ENCODE measurements at regions not wholly inside any gene's neighbourhood (a gene's known extent, or its start where the extent isn't known, plus 50 kb on each side); places are given as distances from the start of the nearest gene placed in this dataset.

DNA sequence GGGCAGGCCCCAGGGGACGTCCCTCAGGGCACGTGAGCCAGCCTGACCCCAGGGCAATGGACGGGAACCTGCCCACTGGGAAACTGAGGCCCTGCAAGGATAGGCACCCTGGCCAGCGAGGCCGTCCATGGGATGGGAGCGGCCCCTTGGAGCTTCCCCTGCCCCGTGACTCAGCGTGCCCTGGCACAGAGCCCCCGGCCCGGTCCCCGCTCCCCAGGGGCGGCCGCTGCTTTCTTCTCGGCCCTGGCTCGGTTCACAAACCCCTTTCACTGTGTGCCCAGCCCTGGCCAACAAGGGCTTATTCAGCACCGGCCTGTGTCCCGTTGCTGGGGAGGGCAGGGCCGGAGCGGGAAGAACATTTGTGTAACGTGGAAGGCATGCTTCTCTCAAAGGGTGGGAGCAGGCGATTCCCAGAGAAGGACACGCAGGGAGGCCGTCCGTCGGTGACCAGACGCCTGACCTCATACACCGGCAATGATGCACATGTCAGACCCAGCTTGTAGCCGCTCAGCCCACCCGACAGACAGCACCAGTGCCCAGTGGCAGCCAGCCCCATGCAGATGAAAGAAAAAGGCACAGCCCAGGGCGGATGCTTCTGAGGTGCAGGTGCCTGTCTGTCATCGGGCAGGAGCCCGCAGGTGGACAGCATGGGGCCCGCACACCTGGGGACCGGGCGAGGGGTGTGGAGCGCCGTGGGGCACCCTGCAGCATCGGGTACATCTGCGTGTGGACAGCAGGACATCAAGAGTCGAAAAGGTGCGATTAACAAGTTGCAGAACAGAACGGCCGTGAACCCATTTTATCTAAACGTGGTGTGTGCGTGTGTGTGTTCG lies 94.5 kb downstream of the PDGFA start:
- DNase-seq = no peak

DNA sequence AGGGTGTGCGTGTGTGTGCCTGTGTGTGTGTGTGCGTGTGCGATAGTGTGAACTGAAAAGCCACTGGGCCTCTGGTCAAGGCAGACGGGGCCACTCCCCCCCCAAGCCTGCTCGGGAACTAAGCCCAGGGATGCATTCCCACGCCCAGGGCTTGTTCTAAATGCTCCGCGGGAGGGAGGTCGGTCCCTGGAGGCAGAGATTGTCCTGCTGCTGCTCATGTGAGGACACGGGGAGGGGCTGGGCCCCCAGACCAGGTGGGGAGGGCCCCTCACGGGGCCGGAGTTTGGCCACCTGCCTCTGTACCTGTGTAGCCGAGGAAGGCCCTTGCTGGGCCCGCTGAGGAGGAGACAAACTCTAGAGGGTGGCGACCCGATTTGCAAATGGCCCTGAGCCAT lies 93.9 kb downstream of the PDGFA start:
- no peak for DNase-seq

DNA sequence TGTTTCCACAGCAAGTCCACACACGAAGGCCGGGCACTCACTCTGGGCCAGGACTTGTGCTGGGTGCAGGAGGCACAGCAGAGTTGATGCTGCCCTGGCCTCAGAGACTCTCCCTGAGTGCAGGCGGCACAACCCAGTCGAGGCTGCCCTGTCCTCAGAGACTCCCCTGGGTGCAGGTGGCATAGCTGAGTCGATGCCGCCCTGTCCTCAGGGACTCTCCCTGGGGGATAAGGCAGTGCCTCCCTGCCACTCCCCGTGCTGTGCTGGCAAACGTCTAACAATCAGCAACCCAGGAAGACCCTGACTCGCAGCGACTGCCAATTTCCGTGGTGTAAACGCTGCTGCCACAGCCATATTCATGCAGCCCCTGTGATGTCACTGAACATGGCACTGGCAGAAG lies 93.1 kb downstream of the PDGFA start:
- DNase-seq = no peak

DNA sequence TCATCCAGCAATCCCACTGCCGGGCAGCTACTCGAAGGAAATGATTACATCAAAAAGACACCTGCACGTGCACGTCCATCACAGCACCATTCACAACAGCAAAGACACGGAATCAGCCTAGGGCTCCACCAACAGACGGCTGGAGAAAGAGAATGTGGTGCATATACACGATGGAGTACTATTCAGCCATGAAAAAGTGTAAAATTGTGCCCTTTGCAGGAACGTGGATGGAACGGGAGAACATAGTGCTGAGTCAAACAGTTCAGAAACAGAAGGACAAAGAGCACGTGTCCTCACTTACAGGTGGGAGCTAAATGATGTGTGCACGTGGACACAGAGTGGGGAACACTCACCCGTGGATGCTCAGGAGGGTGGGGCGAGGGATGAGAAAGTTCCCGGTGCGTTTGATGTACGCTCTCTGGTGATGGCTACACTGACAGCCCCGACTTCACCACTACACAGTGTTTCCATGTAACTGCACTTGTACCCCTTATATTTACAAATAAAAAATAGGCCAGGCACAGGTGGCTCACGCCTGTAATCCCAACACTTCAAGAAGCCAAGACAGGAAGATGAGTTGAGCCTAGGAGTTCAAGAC lies 92.0 kb downstream of the PDGFA start:
- no peak for DNase-seq

DNA sequence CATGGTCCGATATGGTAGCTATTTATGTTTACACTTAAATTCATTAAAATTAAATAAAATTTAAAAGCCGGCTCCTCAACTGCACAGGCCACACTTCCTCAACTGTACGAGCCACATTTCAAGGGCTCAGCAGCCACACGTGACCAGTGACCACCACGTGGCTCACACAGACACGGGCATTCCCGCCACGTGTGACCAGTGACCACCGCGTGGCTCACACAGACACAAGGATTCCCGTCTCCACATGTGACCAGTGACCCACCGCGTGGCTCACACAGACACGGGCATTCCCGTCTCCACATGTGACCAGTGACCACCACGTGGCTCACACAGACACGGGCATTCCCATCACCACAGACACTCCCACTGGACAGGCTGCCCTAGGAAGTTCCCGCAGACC lies 91.3 kb downstream of the PDGFA start:
- DNase-seq = no peak

DNA sequence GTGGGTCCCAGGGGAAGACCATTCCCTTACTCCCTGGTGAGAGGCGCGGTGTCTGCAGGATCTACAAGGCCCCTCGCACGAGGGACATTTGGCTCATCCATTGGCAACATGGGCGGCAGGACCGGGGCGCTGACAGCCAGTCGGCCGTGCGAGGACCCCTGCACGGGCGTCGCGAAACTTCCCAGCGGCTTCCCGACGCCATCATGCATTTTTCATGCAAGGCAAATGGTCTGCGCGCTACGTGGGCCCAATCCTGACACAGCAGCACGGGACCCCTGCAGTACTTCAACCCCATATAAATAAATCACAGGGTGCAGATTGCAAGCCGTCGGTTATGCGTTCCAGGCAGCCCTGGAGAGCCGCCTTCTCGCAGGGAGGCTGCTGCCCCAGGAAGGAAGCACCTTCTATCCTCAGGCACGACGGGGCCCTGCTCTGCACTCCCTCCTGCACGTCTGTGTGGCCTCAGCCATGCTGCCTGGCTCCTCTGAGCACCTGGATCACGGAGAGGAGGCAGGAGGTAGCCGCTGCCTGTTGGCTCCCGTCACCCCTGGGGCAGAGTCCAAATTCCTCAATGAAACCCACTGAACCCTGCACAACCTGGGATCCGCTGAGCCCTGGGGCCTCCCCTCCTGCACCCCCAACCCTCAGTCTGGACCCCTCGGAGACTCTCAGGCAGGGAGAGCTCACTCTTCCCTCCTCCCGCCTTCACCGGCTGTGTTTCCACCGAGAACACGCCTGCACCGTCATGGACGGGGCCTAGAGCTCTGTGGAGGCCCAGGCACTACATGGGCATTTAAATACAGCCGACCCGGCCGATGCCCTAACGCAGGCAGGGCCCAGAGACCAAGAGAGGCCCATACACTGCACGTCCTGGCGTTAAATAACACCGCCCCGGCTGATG lies 90.5 kb downstream of the PDGFA start:
- DNase-seq = no peak

DNA sequence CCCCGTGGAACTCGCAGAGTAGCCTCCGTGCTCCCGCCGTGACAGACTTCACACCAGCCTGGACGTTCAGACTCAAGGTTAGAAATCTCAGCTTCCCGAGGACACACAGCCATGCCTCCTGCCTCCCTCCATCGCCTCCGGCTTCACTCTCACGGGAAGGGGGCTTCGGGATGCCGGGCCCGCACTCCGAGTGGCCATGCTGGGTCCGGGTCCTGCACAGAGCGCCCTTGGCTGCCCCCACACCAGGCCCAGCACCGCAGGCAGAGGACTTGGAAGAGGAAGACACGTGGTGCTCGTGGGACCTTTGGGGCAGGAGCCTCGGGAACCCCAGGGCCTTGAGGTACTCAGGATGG lies 89.8 kb downstream of the PDGFA start:
- DNase-seq = no peak

DNA sequence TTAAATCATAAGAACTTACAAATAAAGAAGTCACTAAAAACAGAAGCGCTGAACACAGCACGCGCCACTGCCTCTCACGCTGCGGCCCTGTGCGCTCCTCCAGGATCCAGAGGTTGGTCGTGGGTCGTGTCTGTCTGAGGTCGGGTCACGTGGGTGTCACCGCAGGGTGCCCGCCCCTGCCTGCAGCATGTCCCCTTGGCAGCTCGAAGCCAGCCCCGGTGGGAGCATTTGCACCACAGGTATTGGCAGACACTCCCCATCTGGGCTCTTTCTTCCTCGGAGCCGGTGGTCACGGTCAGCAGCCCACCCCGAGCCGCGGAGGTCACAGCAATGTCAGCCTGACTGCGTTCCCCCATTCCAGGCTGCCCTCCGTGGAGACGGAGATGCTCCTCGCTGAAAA lies 88.6 kb downstream of the PDGFA start:
- no peak for DNase-seq

DNA sequence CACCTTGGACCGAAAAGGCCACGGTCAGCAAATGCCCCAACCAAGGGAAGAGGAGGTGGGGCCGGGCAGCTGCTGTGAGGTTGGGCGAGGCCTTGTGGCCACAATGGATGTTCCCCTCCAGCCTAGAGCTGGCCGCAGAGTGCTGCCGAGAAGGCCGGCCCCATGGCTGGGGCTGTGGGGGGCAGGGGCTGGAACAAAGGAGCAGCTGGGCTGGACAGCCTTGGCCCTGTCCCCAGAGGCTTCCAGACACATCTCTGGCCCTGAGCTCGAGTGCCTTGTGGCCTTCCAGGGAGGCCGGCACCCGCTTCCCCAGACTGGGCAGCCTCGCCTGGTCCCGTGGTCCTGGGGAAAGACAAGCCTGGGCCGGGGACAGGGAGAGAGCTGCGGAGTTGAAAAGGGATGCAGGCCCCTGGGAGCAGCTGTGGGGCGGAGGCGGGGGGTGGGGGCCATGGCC lies 88.0 kb downstream of the PDGFA start:
- DNase-seq = no peak

DNA sequence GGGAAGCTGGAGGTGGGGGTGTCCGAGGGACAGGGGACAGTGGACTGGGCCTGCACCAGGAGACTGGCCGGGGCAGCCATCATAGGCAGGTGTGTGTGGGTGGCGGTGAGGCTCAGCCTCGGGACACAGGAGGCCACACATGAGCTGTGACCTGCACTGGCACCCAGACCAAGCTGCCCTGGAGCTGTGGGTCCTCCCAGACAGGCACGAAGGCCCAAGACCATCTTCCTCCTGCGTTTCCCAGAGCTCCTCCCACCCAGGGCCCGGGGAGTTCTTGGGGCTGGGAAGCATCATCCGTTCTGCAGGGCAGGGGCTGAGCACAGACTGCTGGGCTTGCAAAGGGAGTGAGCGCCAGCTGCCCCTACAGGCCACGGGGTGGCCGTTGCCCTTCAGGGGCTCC lies 87.4 kb downstream of the PDGFA start:
- no peak for DNase-seq

DNA sequence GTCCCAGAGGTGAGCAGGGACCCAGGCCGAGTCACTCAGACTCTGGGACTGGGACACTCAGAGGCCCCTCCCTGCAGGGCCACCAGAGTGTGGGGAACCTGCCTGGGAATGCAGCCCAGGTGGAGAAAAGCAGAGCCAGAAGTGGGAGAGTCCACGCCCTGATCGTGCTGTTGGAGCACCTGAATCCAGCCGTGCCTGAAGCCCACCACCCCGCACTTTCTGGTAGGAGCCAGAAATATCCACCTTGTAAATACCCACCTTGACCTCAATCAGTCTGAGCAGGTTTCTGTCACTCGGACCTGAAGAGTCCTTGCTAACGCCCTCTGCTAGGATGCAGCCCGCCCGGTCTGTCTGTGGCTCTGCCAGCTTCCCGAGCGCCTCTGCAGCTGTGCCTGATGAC lies 86.7 kb downstream of the PDGFA start:
- DNase-seq = no peak

DNA sequence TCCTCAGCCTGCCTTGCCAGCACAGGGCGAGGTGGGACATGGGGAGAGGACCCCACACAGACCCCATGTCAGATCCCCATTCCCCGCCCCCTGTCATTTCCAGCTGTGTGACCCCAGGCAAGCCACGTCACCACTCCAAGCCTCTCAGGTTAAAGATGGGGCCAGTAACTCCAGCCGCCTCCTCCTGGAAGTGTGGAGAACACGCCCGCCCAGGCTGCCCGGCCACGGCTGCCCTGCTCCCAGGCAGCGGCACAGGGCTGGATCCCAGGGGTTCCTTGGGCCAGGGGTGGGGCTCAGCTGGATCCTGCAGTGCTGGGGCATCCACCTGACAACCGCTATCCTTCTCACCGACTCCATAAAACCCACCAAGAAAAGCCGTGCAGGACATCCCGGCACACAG lies 86.1 kb downstream of the PDGFA start:
- DNase-seq = no peak

DNA sequence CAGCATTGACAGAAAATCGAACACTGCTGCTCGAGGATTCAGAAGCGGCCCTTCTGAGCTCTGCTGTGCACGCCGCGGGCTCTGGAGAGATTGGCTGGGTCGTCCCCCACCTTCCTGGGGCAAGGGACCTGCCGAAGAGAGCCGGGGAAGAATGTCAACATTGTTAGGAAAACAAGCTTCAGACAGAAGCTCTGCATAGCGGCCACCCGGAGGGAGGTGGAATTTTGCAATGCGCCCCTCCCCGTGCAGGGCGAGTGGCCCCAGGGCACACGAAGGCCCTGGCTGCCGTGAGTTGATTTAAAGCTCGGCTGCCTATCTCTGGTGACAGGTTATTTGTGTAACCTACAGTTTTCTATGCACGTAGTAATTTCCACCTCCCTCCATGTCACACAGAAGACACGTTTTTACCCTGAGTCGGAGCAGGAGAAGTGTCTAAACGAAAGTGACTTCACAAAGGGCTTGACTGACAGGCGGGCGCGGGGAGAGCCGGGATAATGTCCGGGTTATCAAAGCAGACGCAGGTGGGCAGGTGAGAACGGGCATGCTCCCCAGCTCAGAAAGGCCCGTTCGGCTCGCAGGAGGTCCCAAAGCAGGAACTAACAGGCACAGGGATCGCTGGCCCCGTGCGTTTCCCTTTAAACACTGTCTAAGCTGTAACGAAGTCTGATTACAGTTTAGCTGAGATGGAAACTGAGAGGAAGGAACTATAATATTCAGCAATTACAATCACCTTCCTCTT lies 84.6 kb downstream of the PDGFA start:
- no peak for DNase-seq

DNA sequence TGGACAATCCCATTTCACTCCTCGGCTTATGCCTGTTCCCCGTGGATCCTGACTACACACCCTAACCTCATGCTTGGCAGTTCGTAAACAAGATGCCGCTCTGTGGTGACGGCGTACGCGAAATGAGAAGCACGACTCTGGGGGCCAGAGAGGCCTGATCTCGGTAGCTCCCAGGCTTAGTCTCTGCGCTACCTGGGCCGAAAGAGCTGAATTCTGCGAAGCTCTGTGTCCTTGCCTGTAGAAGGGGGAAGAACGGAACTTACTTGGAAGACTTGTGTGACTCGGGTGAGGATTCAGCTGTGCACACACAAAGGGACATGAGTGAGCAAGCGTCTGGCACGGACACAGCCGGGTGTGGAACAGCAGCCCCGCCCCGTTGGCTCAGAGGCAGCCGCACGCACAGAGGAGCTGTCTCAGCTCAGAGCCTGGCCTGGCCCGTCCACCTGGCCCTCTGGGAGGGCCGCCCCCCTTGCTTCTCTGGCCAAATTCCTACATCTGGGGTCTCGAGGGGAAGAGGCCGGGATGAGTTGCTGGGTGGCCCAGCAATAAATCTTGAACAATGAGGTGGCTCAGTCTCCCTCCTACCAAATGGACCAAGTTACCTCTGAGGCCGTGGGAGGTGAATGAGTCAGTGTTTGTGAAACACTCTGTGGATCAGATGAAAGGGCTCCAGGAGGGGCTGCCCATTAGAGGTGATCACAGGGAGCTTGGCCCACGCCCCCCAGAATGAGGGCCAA lies 83.8 kb downstream of the PDGFA start:
- no peak for DNase-seq

DNA sequence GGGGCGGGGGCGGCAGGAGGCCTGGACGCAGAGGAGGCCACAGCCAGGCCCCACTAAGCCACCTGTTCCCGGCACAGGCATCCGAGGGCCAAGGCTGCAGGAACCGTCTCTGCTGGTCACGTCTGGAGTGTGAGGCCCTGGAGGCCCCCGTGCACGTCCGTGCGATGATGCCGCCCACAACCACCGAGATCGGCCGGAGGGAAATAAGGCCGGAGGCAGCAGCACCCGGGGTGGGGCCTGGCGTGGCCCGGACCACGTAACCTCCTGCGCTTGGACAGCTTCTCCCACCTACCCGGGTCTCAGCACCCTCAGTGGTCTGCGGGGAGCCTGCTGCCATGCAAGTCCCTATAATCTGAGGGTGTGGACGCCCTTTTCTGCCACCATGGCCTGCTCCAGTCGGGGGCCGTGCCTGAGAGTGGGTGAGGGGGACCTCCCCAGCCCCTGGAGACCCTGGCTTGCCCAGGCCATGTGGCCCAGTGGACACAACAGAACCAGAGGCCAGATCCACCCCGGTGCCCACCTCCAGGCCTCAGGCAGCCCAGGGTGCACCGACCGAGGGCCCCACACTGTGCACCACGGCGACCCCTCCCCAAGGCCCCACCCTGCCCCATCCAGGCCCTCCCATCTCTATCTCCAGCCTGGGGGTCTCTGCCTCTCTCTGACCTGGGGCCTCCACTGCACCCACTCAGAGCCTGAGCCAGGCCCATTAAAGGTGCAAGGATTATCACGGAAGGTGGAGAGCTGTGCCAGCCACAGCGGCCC lies 83.1 kb downstream of the PDGFA start:
- DNase-seq = no peak

DNA sequence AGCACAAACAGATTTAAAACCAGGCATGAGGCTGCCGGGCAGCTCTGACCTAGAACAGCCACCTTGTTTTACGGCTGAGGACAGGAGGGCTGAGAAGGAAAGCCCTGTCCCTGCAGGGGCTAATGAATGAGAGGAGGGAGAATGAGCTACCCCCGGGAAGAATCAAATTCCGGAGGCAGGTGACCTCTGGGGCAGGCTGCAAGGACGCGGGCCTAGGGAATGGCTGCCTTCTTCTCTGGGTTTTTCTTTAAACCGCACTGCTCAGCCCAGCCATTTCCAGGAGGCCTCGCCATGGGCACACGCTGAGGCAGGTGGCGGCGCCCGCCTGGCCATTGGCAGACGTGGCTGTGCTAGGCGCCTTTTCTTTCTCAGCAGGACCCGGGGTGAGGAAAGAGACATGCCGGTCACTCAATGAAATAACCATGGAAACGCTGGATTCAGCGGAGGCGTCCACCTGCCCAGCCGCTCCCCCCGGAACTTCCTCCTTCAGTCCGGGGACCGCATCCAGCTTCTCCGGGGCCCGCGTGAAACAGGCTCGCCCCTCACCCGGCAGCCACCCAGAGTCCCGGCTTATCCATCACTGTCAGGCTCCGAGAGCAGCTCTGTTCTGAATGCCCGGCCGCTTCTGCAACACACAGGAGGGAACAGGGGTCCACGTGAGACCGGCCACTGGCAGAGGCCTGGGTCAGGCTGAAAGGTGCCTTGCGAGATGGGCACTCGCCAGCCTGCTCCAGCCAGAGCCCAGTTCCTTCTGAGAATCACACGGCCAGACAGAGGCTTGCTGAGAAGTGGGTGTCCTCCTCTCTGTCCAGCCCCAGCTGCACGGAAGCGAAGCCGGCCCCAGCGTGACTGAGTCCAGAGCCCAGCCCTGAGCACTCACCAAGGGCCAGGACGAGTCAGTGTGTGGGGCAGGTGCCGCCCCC lies 82.1 kb downstream of the PDGFA start:
- DNase-seq = no peak

DNA sequence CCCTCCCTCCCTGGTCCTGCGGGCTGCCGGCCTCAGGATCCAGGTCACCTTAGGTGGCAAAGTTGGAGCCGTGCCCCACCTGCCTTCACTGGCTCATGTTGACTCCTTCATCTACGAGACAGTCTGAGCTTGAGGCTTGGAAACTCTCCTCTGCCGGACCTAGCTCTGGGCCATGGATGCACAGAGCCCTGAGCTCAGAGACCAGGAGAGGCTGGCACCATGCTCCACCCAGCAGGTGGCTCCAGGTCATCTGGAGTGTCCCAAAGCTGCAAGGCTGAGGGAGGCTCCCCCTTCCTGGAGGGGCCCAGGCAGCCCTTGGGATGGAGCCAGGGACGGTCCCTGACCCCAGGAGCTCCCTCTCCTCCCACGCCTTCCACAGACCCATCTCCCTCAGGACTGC lies 81.3 kb downstream of the PDGFA start:
- no peak for DNase-seq

DNA sequence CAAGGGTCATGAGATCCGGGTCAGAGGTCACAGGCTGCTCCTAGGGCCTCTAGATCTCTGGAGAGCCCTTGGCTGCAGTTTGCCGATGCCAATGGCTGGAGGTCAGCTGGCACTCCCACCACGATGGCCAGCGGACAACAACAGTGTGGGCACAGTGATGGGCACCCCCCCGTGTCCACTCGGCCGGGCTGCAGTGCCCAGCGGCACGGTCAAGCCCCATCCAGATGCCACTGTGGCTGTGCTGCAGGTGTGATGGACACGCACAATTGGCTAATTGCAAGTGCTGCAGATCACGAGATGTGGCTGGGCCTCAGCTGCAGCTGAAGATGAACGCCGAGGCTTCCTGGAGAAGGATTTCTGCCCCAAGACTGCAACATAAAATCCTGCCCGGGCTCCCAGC lies 80.7 kb downstream of the PDGFA start:
- no peak for DNase-seq

DNA sequence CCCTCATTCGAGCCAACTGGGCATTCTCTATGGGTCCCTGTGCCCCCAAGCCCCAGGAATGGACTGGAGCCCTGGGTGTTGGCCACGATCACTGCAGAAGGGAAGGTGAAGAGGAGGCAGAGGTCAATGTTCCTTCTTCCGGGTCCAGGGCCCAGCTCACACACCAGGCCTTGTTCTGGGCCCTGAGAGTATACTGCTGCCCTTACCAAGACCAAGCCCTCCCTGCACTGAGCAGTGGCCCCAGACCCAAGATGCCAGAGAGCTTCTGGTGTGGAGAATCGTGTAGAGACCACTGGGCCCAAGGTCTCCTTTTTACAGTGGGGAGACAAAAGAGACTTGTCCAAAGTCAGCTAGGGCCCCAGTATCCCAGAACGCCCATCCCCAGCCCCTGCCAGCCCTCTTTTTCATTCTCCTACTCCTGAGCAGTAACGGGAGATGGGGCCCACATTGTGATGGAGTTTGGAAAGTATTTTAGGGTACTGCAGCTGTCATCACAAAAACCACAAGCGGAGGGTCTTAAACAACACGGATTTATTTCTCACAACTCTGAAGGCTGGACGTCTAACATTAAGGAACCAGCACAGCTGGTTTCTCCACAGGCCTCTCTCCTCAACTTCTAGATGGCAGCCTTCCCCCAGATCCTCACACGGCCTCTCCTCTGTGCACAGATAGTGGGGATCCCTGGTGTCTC lies 79.4 kb downstream of the PDGFA start:
- no peak for DNase-seq

Measured in activated effector memory CD4-positive, alpha-beta T cell treated with anti-CD3 and anti-CD28 coated beads, Interleukin-2, amount 50 U/mL, for 16 hours (primary cell).